ENCODE measurements at regions not wholly inside any gene's neighbourhood (a gene's known extent, or its start where the extent isn't known, plus 50 kb on each side); places are given as distances from the start of the nearest gene placed in this dataset.

- Histone ChIP-seq H3K27ac (ENCODE audit: low read length) (no peak overlapping the region), H3F3A (ENCODE audit: insufficient read depth, low read length) (no peaks in the 10 kb centered on the region)
- no peak for DNase-seq
Measured at GRCh38 chr7:355568-355967, 65.6 kb downstream of the FOXL3 start.

GRCh38 chr7:356087-356486, 66.1 kb downstream of the FOXL3 start:
- Histone ChIP-seq H3F3A (ENCODE audit: insufficient read depth, low read length) (no peaks in the 10 kb centered on the region), H3K27me3 (replicated peaks; ENCODE audit: insufficient read depth, low read length) (no peaks in the 10 kb centered on the region), H3K4me3 (ENCODE audit: low read length) (no peak overlapping the region), H3K9ac (ENCODE audit: low read length) (no peak overlapping the region), H3K4me2 (ENCODE audit: low read depth, low read length) (no peak overlapping the region), H4K20me1 (ENCODE audit: insufficient read depth, low read length) (no peaks in the 10 kb centered on the region), H3K36me3 (replicated peaks; ENCODE audit: insufficient read depth, low read length) (no peaks in the 10 kb centered on the region), H3K9me2 (replicated peaks; ENCODE audit: insufficient read depth, low read length) (no peaks in the 10 kb centered on the region), H3K9me3 (replicated peaks; ENCODE audit: insufficient read depth, low read length) (no peaks in the 10 kb centered on the region), H3K27ac (ENCODE audit: low read length) (no peak overlapping the region), H3K79me2 (ENCODE audit: low read length) (no peaks in the 10 kb centered on the region), H3K4me1 (ENCODE audit: low read length) (no peaks in the 10 kb centered on the region), H2AFZ (ENCODE audit: low read length) (no peak overlapping the region)
- TF ChIP-seq EZH2phosphoT487 (IDR thresholded peaks at IDR 0.05; ENCODE audit: low read length) (no peak), CTCF (IDR thresholded peaks at IDR 0.05; ENCODE audit: low read length) (no peak), EZH2 (optimal IDR thresholded peaks at IDR 0.05; ENCODE audit: low read depth, low read length) (no peak)
- no peak for DNase-seq

More at GRCh38 chr7:355568-355967, 65.6 kb downstream of the FOXL3 start:
- Histone ChIP-seq H3K36me3 (replicated peaks; ENCODE audit: insufficient read depth, low read length) (no peaks in the 10 kb centered on the region), H3K9ac (ENCODE audit: low read length) (no peak overlapping the region), H3K9me2 (replicated peaks; ENCODE audit: insufficient read depth, low read length) (no peaks in the 10 kb centered on the region), H4K20me1 (ENCODE audit: insufficient read depth, low read length) (no peaks in the 10 kb centered on the region), H3K27me3 (replicated peaks; ENCODE audit: insufficient read depth, low read length) (no peaks in the 10 kb centered on the region), H3K79me2 (ENCODE audit: low read length) (no peaks in the 10 kb centered on the region), H3K4me1 (ENCODE audit: low read length) (no peaks in the 10 kb centered on the region), H3K9me3 (replicated peaks; ENCODE audit: insufficient read depth, low read length) (no peaks in the 10 kb centered on the region), H2AFZ (ENCODE audit: low read length) (no peak overlapping the region), H3K4me2 (ENCODE audit: low read depth, low read length) (no peak overlapping the region), H3K4me3 (ENCODE audit: low read length) (no peak overlapping the region)
- TF ChIP-seq EZH2phosphoT487 (IDR thresholded peaks at IDR 0.05; ENCODE audit: low read length): no peak

DNA sequence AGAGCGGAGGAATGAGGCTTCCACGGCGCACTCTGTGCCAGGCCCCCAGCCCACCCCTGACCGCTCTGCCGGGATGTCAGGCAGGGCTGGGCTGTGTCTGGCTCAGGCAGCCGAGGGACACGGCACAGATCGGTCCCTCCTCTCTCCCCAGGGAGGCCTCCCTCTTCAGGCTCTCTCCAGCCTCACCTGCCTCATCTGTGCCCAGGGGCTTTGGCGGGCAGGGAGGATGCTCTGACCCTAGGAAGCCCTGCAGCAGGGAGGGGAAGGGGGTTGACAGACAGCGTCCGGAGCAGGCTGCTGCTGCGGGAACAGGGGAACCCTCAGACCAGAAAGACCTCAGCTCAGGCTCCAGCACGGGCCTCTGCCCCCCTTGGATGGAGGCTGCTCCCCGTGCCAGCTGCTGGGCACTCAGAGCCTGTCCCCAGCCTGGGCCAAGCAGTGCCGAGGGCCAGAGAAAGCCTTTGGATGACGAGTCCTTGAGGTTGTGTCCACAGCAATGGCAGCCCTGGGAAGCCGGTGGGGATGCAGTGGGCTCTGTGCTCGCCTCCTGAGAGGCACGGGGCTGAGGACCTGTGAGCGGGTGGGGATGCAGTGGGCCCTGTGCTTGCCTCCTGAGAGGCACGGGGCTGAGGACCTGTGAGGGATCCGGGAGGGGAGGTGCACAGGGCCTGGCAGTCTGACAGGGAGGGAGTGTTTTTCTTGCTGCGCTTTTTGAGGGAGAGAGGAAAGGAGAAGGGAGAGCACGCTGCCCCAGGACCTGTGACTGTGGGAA, 66.9 kb downstream of the FOXL3 start:
- DNase-seq: no peak
- H3K79me2 ChIP-seq (ENCODE audit: low read length): no peaks in the 10 kb centered on the region
- H3K36me3 ChIP-seq (replicated peaks; ENCODE audit: insufficient read depth, low read length): no peaks in the 10 kb centered on the region
- H3K4me2 ChIP-seq (ENCODE audit: low read depth, low read length): no peak overlapping the region
- H3K9me2 ChIP-seq (replicated peaks; ENCODE audit: insufficient read depth, low read length): no peaks in the 10 kb centered on the region
- H3K9me3 ChIP-seq (replicated peaks; ENCODE audit: insufficient read depth, low read length): no peaks in the 10 kb centered on the region
- no peaks in the 10 kb centered on the region for H3K4me1 ChIP-seq (ENCODE audit: low read length)
- H2AFZ ChIP-seq (ENCODE audit: low read length): no peak overlapping the region
- H3K4me3 ChIP-seq (ENCODE audit: low read length): no peak overlapping the region
- TF ChIP-seq EZH2 (optimal IDR thresholded peaks at IDR 0.05; ENCODE audit: low read depth, low read length) (no peak), EZH2phosphoT487 (IDR thresholded peaks at IDR 0.05; ENCODE audit: low read length) (no peak), CTCF (IDR thresholded peaks at IDR 0.05; ENCODE audit: low read length) (no peak)
- no peaks in the 10 kb centered on the region for H4K20me1 ChIP-seq (ENCODE audit: insufficient read depth, low read length)
- H3K27me3 ChIP-seq (replicated peaks; ENCODE audit: insufficient read depth, low read length): no peaks in the 10 kb centered on the region
- H3K27ac ChIP-seq (ENCODE audit: low read length): no peak overlapping the region
- no peaks in the 10 kb centered on the region for H3F3A ChIP-seq (ENCODE audit: insufficient read depth, low read length)
- no peak overlapping the region for H3K9ac ChIP-seq (ENCODE audit: low read length)

DNA sequence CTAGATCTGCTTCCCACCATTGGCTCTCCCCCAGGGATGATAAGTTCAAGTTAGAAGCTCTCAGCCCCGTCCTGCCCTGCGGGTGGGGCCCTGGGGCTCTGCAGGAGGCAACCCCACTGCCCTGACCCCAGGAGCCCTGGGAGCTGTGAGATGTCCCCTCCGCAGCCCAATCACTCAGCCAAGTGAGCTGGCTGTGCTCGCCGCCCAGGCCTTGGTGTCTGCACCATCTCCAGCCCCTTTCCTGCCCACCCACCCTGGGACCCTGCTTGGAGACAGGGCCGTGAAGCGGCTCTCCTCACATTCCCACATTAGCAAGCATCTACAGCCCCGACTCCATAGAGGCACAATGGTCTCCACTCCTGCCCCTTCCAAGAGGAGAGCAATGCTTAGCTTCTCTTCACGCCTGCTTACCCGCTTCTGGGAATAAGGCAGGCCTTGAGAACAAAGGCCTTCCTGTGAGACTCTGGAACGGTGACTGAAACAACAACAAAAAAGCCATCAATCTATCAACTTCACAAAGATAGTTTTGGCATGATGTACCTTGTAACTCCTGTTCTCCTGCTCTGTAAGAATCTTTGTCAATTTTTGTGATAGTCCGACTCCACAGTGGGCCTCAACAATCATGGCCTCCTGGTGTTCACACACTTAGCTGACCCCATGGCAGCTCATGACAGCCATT, 67.7 kb downstream of the FOXL3 start:
- no peak overlapping the region for H3K27ac ChIP-seq (ENCODE audit: low read length)
- DNase-seq: no peak
- no peak overlapping the region for H3K9ac ChIP-seq (ENCODE audit: low read length)
- H3K4me2 ChIP-seq (ENCODE audit: low read depth, low read length): no peak overlapping the region
- no peaks in the 10 kb centered on the region for H3F3A ChIP-seq (ENCODE audit: insufficient read depth, low read length)
- no peaks in the 10 kb centered on the region for H3K27me3 ChIP-seq (replicated peaks; ENCODE audit: insufficient read depth, low read length)
- H3K4me1 ChIP-seq (ENCODE audit: low read length): no peaks in the 10 kb centered on the region
- H3K4me3 ChIP-seq (ENCODE audit: low read length): no peak overlapping the region
- H2AFZ ChIP-seq (ENCODE audit: low read length): no peak overlapping the region
- H3K36me3 ChIP-seq (replicated peaks; ENCODE audit: insufficient read depth, low read length): no peaks in the 10 kb centered on the region
- H3K79me2 ChIP-seq (ENCODE audit: low read length): no peaks in the 10 kb centered on the region
- no peak for TF ChIP-seq EZH2 (optimal IDR thresholded peaks at IDR 0.05; ENCODE audit: low read depth, low read length)
- no peak for TF ChIP-seq CTCF (IDR thresholded peaks at IDR 0.05; ENCODE audit: low read length)
- TF ChIP-seq EZH2phosphoT487 (IDR thresholded peaks at IDR 0.05; ENCODE audit: low read length): no peak
- no peaks in the 10 kb centered on the region for H3K9me2 ChIP-seq (replicated peaks; ENCODE audit: insufficient read depth, low read length)
- no peaks in the 10 kb centered on the region for H4K20me1 ChIP-seq (ENCODE audit: insufficient read depth, low read length)
- no peaks in the 10 kb centered on the region for H3K9me3 ChIP-seq (replicated peaks; ENCODE audit: insufficient read depth, low read length)
